ENCODE measurements at regions not wholly inside any gene's neighbourhood (a gene's known extent, or its start where the extent isn't known, plus 50 kb on each side); places are given as distances from the start of the nearest gene placed in this dataset.

DNA sequence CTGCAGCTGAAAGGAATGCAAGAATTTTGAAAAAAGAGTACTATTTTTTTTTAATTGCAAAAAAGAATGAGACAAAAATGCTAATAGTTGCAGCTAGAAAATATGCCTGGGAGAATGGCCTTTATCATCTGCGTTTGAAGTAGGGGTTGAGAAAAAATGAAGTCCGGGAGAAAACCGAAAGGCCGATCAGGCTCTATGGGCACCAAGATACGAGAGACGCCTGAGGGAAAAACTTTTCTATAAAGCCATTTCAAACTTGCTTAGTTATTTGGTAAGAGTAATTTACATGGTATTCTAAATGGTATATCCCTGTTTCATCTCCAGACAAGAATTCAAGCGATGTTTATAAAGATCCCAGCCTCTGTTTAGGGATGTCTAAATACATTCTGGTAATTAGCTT lies 99.3 kb upstream of the EFNA5 start:
- DNase-seq = peak in 1 of 3 donors; percentile 38
- Histone ChIP-seq H3K36me3 (ENCODE audit: control insufficient read depth in 4 of 4, insufficient read depth in 4 of 4, low read length in 4 of 4) (no peaks in the 10 kb centered on the region), H3K27me3 (ENCODE audit: control insufficient read depth in 3 of 3, insufficient read depth in 3 of 3, low read length in 2 of 3) (no peaks in the 10 kb centered on the region), H3K27ac (ENCODE audit: low read depth in 1 of 2, low read length in 1 of 2) (no peak overlapping the region), H3K4me1 (ENCODE audit: control insufficient read depth in 5 of 5, insufficient read depth in 5 of 5, low read length in 5 of 5) (peaks cover 0 to 40% (median 4%) of the 10 kb centered on the region in 5 donors), H3K9ac (ENCODE audit: insufficient read depth in 1 of 2, low read length in 2 of 2) (no peak overlapping the region), H3K4me3 (no peak overlapping the region), H3K9me3 (ENCODE audit: control insufficient read depth in 4 of 4, insufficient read depth in 3 of 4, low read length in 3 of 4) (peaks cover 0 to 2% (median 0%) of the 10 kb centered on the region in 4 donors)
- no peak for ATAC-seq (ENCODE audit: insufficient read depth, low FRiP score)
- WGBS, 2 donors = 84 to 86% methylated on average over 7 of the region's 7 CpGs
- TF ChIP-seq, protein P1, sequence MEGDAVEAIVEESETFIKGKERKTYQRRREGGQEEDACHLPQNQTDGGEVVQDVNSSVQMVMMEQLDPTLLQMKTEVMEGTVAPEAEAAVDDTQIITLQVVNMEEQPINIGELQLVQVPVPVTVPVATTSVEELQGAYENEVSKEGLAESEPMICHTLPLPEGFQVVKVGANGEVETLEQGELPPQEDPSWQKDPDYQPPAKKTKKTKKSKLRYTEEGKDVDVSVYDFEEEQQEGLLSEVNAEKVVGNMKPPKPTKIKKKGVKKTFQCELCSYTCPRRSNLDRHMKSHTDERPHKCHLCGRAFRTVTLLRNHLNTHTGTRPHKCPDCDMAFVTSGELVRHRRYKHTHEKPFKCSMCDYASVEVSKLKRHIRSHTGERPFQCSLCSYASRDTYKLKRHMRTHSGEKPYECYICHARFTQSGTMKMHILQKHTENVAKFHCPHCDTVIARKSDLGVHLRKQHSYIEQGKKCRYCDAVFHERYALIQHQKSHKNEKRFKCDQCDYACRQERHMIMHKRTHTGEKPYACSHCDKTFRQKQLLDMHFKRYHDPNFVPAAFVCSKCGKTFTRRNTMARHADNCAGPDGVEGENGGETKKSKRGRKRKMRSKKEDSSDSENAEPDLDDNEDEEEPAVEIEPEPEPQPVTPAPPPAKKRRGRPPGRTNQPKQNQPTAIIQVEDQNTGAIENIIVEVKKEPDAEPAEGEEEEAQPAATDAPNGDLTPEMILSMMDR (IDR thresholded peaks at IDR 0.05; ENCODE audit: control extremely low read depth, extremely low read depth) = no peak

DNA sequence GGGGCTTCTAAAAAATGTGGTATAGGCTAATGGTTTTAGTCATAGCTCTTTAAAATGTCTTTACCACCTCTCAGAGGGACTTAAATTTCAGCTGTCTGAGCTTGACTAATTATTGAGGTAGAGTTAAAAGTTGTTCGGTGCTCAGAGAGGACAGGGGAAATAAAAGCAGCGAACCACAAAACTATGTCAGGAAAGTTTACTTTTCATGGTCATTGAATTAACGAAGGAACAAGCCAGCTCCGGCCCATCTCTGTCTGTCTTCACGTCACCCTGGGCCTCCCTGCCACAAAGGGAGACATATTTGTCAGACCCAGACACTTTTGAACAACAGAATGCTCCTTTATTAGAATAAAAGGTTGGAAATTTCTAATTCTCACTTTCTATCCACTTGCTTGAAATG lies 98.8 kb upstream of the EFNA5 start:
- no peak overlapping the region for H3K9ac ChIP-seq (ENCODE audit: insufficient read depth in 1 of 2, low read length in 2 of 2)
- 81 to 89% methylated on average over 5 of the region's 5 CpGs for WGBS, 2 donors
- H3K4me3 ChIP-seq = no peak overlapping the region
- H3K27me3 ChIP-seq (ENCODE audit: control insufficient read depth in 3 of 3, insufficient read depth in 3 of 3, low read length in 2 of 3) = no peaks in the 10 kb centered on the region
- H3K36me3 ChIP-seq (ENCODE audit: control insufficient read depth in 4 of 4, insufficient read depth in 4 of 4, low read length in 4 of 4) = no peaks in the 10 kb centered on the region
- peaks cover 0 to 2% (median 0%) of the 10 kb centered on the region in 4 donors for H3K9me3 ChIP-seq (ENCODE audit: control insufficient read depth in 4 of 4, insufficient read depth in 3 of 4, low read length in 3 of 4)
- H3K27ac ChIP-seq (ENCODE audit: low read depth in 1 of 2, low read length in 1 of 2) = no peak overlapping the region
- ATAC-seq (ENCODE audit: insufficient read depth, low FRiP score) (no peak), DNase-seq (no peak)
- peaks cover 0 to 41% (median 5%) of the 10 kb centered on the region in 5 donors for H3K4me1 ChIP-seq (ENCODE audit: control insufficient read depth in 5 of 5, insufficient read depth in 5 of 5, low read length in 5 of 5)
- TF ChIP-seq, protein P1 (IDR thresholded peaks at IDR 0.05; ENCODE audit: control extremely low read depth, extremely low read depth) = no peak

DNA sequence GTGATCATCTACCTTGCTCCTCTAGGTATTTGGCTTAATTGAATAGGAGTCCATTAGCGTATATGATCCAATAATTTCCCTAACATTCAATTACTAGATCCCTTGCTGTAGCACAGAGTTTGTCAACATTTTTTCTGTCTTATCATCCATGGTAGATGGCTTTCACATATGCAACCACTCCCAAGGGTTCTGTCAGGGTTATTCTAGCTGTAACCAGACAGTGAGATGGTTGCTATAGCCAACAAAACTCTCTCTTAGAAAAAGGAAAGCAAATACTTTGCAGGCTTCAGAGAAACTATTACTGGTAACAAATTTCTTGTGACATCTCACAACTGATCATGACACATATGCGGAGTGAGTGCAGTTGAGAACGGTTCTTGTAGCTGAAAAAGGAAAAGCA lies 96.2 kb upstream of the EFNA5 start:
- TF ChIP-seq, protein P1 (IDR thresholded peaks at IDR 0.05; ENCODE audit: control extremely low read depth, extremely low read depth) = no peak

DNA sequence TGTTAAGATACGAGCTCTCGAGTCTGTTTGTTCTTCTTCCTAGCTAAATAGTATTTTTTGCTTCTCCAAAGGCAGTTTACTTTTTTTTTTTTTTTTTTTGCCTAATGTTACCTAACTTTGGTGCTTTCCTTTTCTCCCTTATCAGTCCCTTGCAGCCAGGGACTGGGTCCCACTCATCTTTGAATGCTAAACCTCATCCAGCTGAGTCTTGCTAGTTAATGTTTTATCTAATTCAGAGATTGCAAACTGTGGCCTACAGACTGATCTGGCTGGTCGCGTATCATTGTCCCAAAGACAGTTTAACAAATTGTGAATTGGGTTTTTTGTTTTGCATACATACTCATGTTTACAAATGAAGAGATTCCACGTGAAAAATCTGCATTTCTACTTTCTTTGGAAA lies 95.7 kb upstream of the EFNA5 start:
- Histone ChIP-seq H3K27ac (ENCODE audit: low read depth in 1 of 2, low read length in 1 of 2) (no peak overlapping the region), H3K9me3 (ENCODE audit: control insufficient read depth in 4 of 4, insufficient read depth in 3 of 4, low read length in 3 of 4) (peaks cover 0 to 2% (median 0%) of the 10 kb centered on the region in 4 donors)

More for the DNA sequence above, 96.2 kb upstream of the EFNA5 start:
- Histone ChIP-seq H3K4me3 (no peak overlapping the region), H3K9ac (ENCODE audit: insufficient read depth in 1 of 2, low read length in 2 of 2) (no peak overlapping the region), H3K4me1 (ENCODE audit: control insufficient read depth in 5 of 5, insufficient read depth in 5 of 5, low read length in 5 of 5) (peaks cover 0 to 28% (median 5%) of the 10 kb centered on the region in 5 donors), H3K36me3 (ENCODE audit: control insufficient read depth in 4 of 4, insufficient read depth in 4 of 4, low read length in 4 of 4) (no peaks in the 10 kb centered on the region), H3K9me3 (ENCODE audit: control insufficient read depth in 4 of 4, insufficient read depth in 3 of 4, low read length in 3 of 4) (peaks cover 0 to 2% (median 0%) of the 10 kb centered on the region in 4 donors), H3K27ac (ENCODE audit: low read depth in 1 of 2, low read length in 1 of 2) (no peak overlapping the region), H3K27me3 (ENCODE audit: control insufficient read depth in 3 of 3, insufficient read depth in 3 of 3, low read length in 2 of 3) (no peaks in the 10 kb centered on the region)
- no peak for DNase-seq
- no peak for ATAC-seq (ENCODE audit: insufficient read depth, low FRiP score)
- WGBS, 2 donors = 93 to 94% methylated on average over 3 of the region's 3 CpGs

More for the DNA sequence above, 95.7 kb upstream of the EFNA5 start:
- no peak for DNase-seq
- TF ChIP-seq, protein P1 (IDR thresholded peaks at IDR 0.05; ENCODE audit: control extremely low read depth, extremely low read depth) = no peak
- Histone ChIP-seq H3K36me3 (ENCODE audit: control insufficient read depth in 4 of 4, insufficient read depth in 4 of 4, low read length in 4 of 4) (no peaks in the 10 kb centered on the region), H3K4me1 (ENCODE audit: control insufficient read depth in 5 of 5, insufficient read depth in 5 of 5, low read length in 5 of 5) (peaks cover 0 to 23% (median 5%) of the 10 kb centered on the region in 5 donors), H3K27me3 (ENCODE audit: control insufficient read depth in 3 of 3, insufficient read depth in 3 of 3, low read length in 2 of 3) (no peaks in the 10 kb centered on the region), H3K9ac (ENCODE audit: insufficient read depth in 1 of 2, low read length in 2 of 2) (no peak overlapping the region), H3K4me3 (no peak overlapping the region)
- no peak for ATAC-seq (ENCODE audit: insufficient read depth, low FRiP score)
- WGBS, 2 donors = 57 to 69% methylated on average over 5 of the region's 5 CpGs

Measured in lung (tissue), 11 donors.